K562 (cell line): ENCODE measurements at regions not wholly inside any gene's neighbourhood (a gene's known extent, or its start where the extent isn't known, plus 50 kb on each side); places are given as distances from the start of the nearest gene placed in this dataset.

ENCODE experiments used
- EZH2 ChIP-seq: IDR thresholded peaks from 2 replicates; pipeline ENCODE4 v1.6.1; 2012; ENCODE audit warnings: low read depth, mild to moderate bottlenecking, inconsistent platforms, low read length, borderline replicate concordance
- RBM17 ChIP-seq: fragments of 200-400 bp; formaldehyde crosslinking; IDR thresholded peaks from 2 replicates; pipeline ENCODE4 v1.6.1; 2017; ENCODE audit warnings: low read depth, mild to moderate bottlenecking, low read length, borderline replicate concordance
- RFX1 ChIP-seq: fragments of 450-650 bp; IDR thresholded peaks from 2 replicates; pipeline ENCODE4 v1.6.1; 2016; ENCODE audit warnings: mild to moderate bottlenecking, moderate library complexity
- SRF ChIP-seq, 2 experiments: fragments of 250-450, 450-650 bp in 1 of 2; sonication (Bioruptor Pico) in 1 of 2; sonication (generic) in 1 of 2; formaldehyde crosslinking; IDR thresholded peaks; 2 replicates each; pipeline versions ENCODE4 v1.5.0 to v1.5.1; 2020 to 2022; ENCODE audit warnings: mild to moderate bottlenecking in 1 of 2, missing genetic modification reagents in 1 of 2
- TF ChIP-seq, protein P1 (sequence below): sonication (generic); formaldehyde crosslinking; IDR thresholded peaks from 2 replicates; pipeline ENCODE4 v1.8.0; 2022; ENCODE audit warnings: missing genetic modification reagents, mild to moderate bottlenecking, borderline replicate concordance

DNA sequence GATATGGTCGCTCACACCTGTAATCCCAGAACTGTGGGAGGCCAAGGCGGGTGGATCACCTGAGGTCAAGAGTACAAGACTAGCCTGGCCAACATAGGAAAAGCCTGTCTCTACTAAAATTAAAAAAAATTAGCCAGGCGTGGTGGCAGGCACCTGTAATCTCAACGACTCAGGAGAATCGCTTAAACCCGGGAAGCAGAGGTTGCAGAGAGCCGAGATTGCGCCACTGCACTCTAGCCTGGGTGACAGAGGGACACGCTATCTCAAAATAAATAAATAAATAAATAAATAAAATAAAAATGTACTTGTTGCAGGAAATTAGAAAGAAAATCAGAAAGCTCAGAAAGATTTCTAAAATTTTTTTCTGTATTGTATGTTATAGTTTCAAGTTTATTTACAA, 113.9 kb downstream of the LITAF start:
- TF ChIP-seq, protein P1, sequence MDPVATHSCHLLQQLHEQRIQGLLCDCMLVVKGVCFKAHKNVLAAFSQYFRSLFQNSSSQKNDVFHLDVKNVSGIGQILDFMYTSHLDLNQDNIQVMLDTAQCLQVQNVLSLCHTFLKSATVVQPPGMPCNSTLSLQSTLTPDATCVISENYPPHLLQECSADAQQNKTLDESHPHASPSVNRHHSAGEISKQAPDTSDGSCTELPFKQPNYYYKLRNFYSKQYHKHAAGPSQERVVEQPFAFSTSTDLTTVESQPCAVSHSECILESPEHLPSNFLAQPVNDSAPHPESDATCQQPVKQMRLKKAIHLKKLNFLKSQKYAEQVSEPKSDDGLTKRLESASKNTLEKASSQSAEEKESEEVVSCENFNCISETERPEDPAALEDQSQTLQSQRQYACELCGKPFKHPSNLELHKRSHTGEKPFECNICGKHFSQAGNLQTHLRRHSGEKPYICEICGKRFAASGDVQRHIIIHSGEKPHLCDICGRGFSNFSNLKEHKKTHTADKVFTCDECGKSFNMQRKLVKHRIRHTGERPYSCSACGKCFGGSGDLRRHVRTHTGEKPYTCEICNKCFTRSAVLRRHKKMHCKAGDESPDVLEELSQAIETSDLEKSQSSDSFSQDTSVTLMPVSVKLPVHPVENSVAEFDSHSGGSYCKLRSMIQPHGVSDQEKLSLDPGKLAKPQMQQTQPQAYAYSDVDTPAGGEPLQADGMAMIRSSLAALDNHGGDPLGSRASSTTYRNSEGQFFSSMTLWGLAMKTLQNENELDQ: no peak
- TF ChIP-seq RBM17: no peak
- TF ChIP-seq SRF (CRISPR knock-in tag; IDR thresholded peaks at IDR 0.05): no peak
- no peak for TF ChIP-seq RFX1
- TF ChIP-seq EZH2: no peak
